K562 (cell line): ENCODE measurements at regions not wholly inside any gene's neighbourhood (a gene's known extent, or its start where the extent isn't known, plus 50 kb on each side); places are given as distances from the start of the nearest gene placed in this dataset.

Source experiments
- ATAC-seq: fragments of 200-7000 bp; cut with Tn5 transposase; 3 replicates; pipeline ENCODE4 v1.9.1; 2020; ENCODE audit warnings: moderate library complexity
- BruUV-seq: library from RNA; stranded (reverse); fragments of 400-500 nt; replicated peaks from 2 replicates; lab custom pipeline; 2021; lab: Mats Ljungman, UMichigan
- CTCF ChIA-PET: fragments of 300-600 bp; formaldehyde crosslinking; extraction: SDS; loops from one replicate; lab custom pipeline; 2021; ENCODE audit warnings: low intra/inter-chr PET ratio; lab: Yijun Ruan, JAX
- POLR2A ChIA-PET: fragments of 300-600, 350-650 bp; sonication (Branson Sonifier 250); formaldehyde crosslinking; extraction: SDS; loops from one replicate; lab custom pipeline; 2021; ENCODE audit warnings: antibody characterized with exemption, inconsistent platforms; lab: Yijun Ruan, JAX
- DNase-seq, 4 experiments: peaks; one replicate each; pipeline versions ENCODE4 v3.0.0 to v3.0.0-alpha.2; 2011 to 2018; ENCODE audit warnings: low spot score in 3 of 4, mixed read lengths in 3 of 4; ENCODE audit errors: extremely low read depth in 1 of 4
- FAIRE-seq: peaks from 2 replicates; lab custom pipeline; 2011; peaks lifted over from hg19 to GRCh38; lab: Jason Lieb, UNC
- H2AFZ ChIP-seq: 2 replicates; pipeline ENCODE4 v1.6.0; 2011; ENCODE audit warnings: low read depth, low read length, control low read depth, inconsistent platforms
- H3K27ac ChIP-seq: fragments of 200-600 bp; 3 replicates; pipeline ENCODE4 v1.8.0; 2011; ENCODE audit warnings: low read depth, mild to moderate bottlenecking, control low read depth, inconsistent platforms, low read length, moderate library complexity, mixed read lengths; ENCODE audit errors: extremely low read depth
- H3K27me3 ChIP-seq, 2 experiments: fragments of 300-600 bp in 1 of 2; 2 replicates in 1 of 2; 3 replicates in 1 of 2; pipeline versions ENCODE4 v1.6.0 to v1.8.0; 2011; ENCODE audit warnings: inconsistent platforms in 2 of 2, low read length in 2 of 2, mild to moderate bottlenecking in 1 of 2, mixed read lengths in 1 of 2, moderate library complexity in 1 of 2; ENCODE audit not compliant: control insufficient read depth in 2 of 2, insufficient read depth in 2 of 2
- H3K36me3 ChIP-seq: fragments of 300-600 bp; 3 replicates; pipeline ENCODE4 v1.8.0; 2011; ENCODE audit warnings: mild to moderate bottlenecking, low read length, inconsistent platforms; ENCODE audit not compliant: control insufficient read depth, insufficient read depth
- H3K4me1 ChIP-seq, 2 experiments: fragments of 200-600 bp in 1 of 2; replicated peaks in 1 of 2; 2 replicates in 1 of 2; 3 replicates in 1 of 2; pipeline versions ENCODE4 v1.5.1 to v1.8.0; 2011; ENCODE audit warnings: inconsistent platforms in 2 of 2, low read length in 2 of 2, mild to moderate bottlenecking in 1 of 2, mixed read lengths in 1 of 2, moderate library complexity in 1 of 2; ENCODE audit not compliant: control insufficient read depth in 2 of 2, insufficient read depth in 2 of 2
- H3K4me2 ChIP-seq: 2 replicates; pipeline ENCODE4 v1.6.1; 2011; ENCODE audit warnings: low read length, control low read depth, inconsistent platforms, mixed read lengths; ENCODE audit not compliant: insufficient read depth
- H3K4me3 ChIP-seq: fragments of 200-600 bp; sonication (generic), shearing (Covaris generic); 2 replicates; pipeline ENCODE4 v1.5.1; 2016; ENCODE audit warnings: control low read depth, inconsistent platforms
- H3K79me2 ChIP-seq: fragments of 200-600 bp; 3 replicates; pipeline ENCODE4 v1.8.0; 2011; ENCODE audit warnings: low read length, inconsistent platforms; ENCODE audit not compliant: control insufficient read depth, insufficient read depth
- H3K9ac ChIP-seq, 2 experiments: 2 replicates each; pipeline versions ENCODE4 v1.6.0 to v1.6.1; 2011; ENCODE audit warnings: low read depth in 2 of 2, low read length in 2 of 2, control low read depth in 1 of 2, inconsistent platforms in 1 of 2, mild to moderate bottlenecking in 1 of 2, mixed read lengths in 1 of 2; ENCODE audit not compliant: insufficient read depth in 1 of 2
- H3K9me1 ChIP-seq: one replicate; pipeline ENCODE4 v1.6.0; 2011; ENCODE audit warnings: inconsistent platforms, mild to moderate bottlenecking, low read length, moderate library complexity; ENCODE audit not compliant: control insufficient read depth, insufficient read depth
- H3K9me3 ChIP-seq: replicated peaks from 2 replicates; pipeline ENCODE4 v1.5.1; 2011; ENCODE audit warnings: low read depth, low read length, inconsistent platforms; ENCODE audit not compliant: control insufficient read depth, insufficient read depth
- H4K20me1 ChIP-seq: replicated peaks from 2 replicates; pipeline ENCODE4 v1.6.1; 2011; ENCODE audit warnings: low read length, inconsistent platforms, mixed read lengths; ENCODE audit not compliant: control insufficient read depth, insufficient read depth
- BRD4 ChIP-seq: fragments of 200-600 bp; sonication (generic); IDR thresholded peaks from 2 replicates; pipeline ENCODE4 v1.6.1; 2017; ENCODE audit warnings: inconsistent platforms
- CAMTA2 ChIP-seq: fragments of 250-450 bp; sonication (Bioruptor Pico); conservative IDR thresholded peaks from 2 replicates; pipeline ENCODE4 v1.5.1; 2022
- DEAF1 ChIP-seq: fragments of 450-650 bp; formaldehyde crosslinking; IDR thresholded peaks from 2 replicates; pipeline ENCODE4 v1.4.0; 2020; ENCODE audit warnings: mild to moderate bottlenecking, moderate library complexity
- FIP1L1 ChIP-seq: fragments of 200-400 bp; formaldehyde crosslinking; IDR thresholded peaks from 2 replicates; pipeline ENCODE4 v1.6.1; 2018; ENCODE audit warnings: mild to moderate bottlenecking, low read depth, low read length; ENCODE audit not compliant: poor library complexity, severe bottlenecking
- FOXK1 ChIP-seq: sonication (generic); formaldehyde crosslinking; IDR thresholded peaks from 2 replicates; pipeline ENCODE4 v1.8.0; 2022; ENCODE audit warnings: missing genetic modification reagents, mild to moderate bottlenecking, borderline replicate concordance
- MAZ ChIP-seq, 2 experiments: fragments of 450-650 bp in 1 of 2; sonication (generic) in 1 of 2; formaldehyde crosslinking; IDR thresholded peaks in 1 of 2; conservative IDR thresholded peaks in 1 of 2; 2 replicates each; pipeline versions ENCODE4 v1.4.0 to v1.5.0; 2020; ENCODE audit warnings: mild to moderate bottlenecking in 1 of 2, missing genetic modification reagents in 1 of 2
- MYNN ChIP-seq, 2 experiments: sonication (generic); formaldehyde crosslinking in 1 of 2; IDR thresholded peaks; 2 replicates each; pipeline versions ENCODE4 v1.5.0 to v1.6.1; 2016 to 2020; ENCODE audit warnings: antibody characterized with exemption in 1 of 2, missing genetic modification reagents in 1 of 2
- NFIC ChIP-seq: fragments of 450-650 bp; IDR thresholded peaks from 2 replicates; pipeline ENCODE4 v1.6.1; 2017; ENCODE audit warnings: mild to moderate bottlenecking, inconsistent platforms
- SLC30A9 ChIP-seq: fragments of 250-450 bp; sonication (Bioruptor Pico); IDR thresholded peaks from 2 replicates; pipeline ENCODE4 v1.8.0; 2022; ENCODE audit warnings: mild to moderate bottlenecking, moderate library complexity
- SMAD2 ChIP-seq: fragments of 150-350 bp; IDR thresholded peaks from 2 replicates; pipeline ENCODE4 v1.6.1; 2014; ENCODE audit warnings: low read depth, mild to moderate bottlenecking, low read length
- ZNF217 ChIP-seq: sonication (generic); formaldehyde crosslinking; IDR thresholded peaks from 2 replicates; pipeline ENCODE4 v1.8.0; 2022; ENCODE audit warnings: mild to moderate bottlenecking, missing genetic modification reagents
- ZNF696 ChIP-seq: fragments of 250-450 bp; sonication (Bioruptor Pico); conservative IDR thresholded peaks from 2 replicates; pipeline ENCODE4 v1.4.0; 2020; ENCODE audit warnings: mild to moderate bottlenecking, moderate library complexity
- ZNF778 ChIP-seq: fragments of 450-650 bp; formaldehyde crosslinking; IDR thresholded peaks from 2 replicates; pipeline ENCODE4 v1.4.0; 2020; ENCODE audit warnings: mild to moderate bottlenecking, moderate library complexity
- WGBS: fragments of 100-300 bp; shearing (Covaris generic); methylation state at CpG from one replicate; pipeline ENCODE4 v1.1.6; 2016; ENCODE audit warnings: low coverage, mixed read lengths; ENCODE audit not compliant: insufficient coverage; ENCODE audit errors: missing lambda C conversion rate; 5-methylcytosine and 5-hydroxymethylcytosine counted together
- in situ Hi-C: fragments of 300-500 bp; cut with MboI; formaldehyde crosslinking; loops from 4 replicates; pipeline ENCODE4 v1.15.0; 2018; ENCODE audit warnings: inconsistent platforms, mixed read lengths
- intact Hi-C: fragments of 100-400 bp; cut with micrococcal nuclease; formaldehyde crosslinking; loops from 2 replicates; pipeline ENCODE4 v1.14.2; 2022
- TF ChIP-seq, protein P1 (sequence below), 2 experiments: IDR thresholded peaks; 2 replicates each; pipeline ENCODE4 v1.6.1; 2012; ENCODE audit warnings: improper control_type of control experiment in 2 of 2, low read depth in 2 of 2, low read length in 2 of 2, borderline replicate concordance in 1 of 2
- TF ChIP-seq, protein P2 (sequence below): fragments of 200-400 bp; formaldehyde crosslinking; IDR thresholded peaks from 2 replicates; pipeline ENCODE4 v1.6.1; 2017; ENCODE audit warnings: mild to moderate bottlenecking, low read depth, low read length, moderate library complexity

DNA sequence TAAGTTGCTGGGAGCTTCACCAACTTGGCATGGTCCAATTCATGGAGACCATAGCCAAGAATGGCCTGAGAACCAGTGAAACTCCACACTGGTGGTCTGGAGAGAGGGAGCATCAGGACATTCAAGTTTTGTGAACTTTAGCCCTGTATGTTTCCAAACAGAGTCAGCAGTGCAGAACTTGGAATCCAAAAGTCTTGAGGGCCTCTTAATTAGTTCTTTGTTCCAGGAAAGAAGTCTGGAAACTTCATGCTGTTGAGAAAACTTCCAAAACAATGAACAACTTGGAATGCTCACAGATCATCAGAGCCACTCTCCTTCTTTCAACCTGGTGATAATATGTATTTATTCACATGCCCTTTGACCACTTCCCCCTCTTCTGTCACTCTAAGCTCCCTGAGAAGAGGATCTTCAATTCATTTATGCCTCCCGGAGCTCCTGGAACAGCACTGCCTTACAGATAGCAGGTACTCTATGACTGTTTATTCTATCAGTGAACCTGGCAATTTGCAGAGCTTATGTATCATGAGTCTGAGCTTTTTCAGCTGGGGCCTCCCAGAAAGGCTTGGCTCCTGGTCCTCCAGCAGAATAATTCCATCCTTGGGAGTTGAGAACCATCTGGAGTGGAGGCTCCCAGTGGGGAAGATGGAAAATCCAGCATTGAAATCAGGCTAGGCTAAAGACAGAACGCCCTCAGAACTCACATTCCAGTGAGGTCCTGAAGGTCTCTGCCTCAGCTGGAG is 191.4 kb downstream of the KTN1 start:
- BruUV-seq: no TSS peak
- DNase-seq: no peak
- no peaks in the 10 kb centered on the region for H3K4me1 ChIP-seq
- ChIA-PET CTCF (no interaction called here), POLR2A (interaction anchor here (0.9 kb wide), 1 partner anchor 23 kb away, joined by 4 read pairs; no protein-coding TSS in a partner anchor)
- H2AFZ ChIP-seq: no peak overlapping the region
- no peaks in the 10 kb centered on the region for H4K20me1 ChIP-seq
- H3K4me3 ChIP-seq: no peak overlapping the region
- no peaks in the 10 kb centered on the region for H3K9me1 ChIP-seq
- H3K79me2 ChIP-seq: no peaks in the 10 kb centered on the region
- intact Hi-C loops (no loop called here), in situ Hi-C loops (no loop called here)
- peaks cover 0 to 3% of the 10 kb centered on the region in 2 experiments; a peak in 2 of 5 replicates for H3K27me3 ChIP-seq
- no peak for FAIRE-seq
- TF ChIP-seq, protein P1, sequence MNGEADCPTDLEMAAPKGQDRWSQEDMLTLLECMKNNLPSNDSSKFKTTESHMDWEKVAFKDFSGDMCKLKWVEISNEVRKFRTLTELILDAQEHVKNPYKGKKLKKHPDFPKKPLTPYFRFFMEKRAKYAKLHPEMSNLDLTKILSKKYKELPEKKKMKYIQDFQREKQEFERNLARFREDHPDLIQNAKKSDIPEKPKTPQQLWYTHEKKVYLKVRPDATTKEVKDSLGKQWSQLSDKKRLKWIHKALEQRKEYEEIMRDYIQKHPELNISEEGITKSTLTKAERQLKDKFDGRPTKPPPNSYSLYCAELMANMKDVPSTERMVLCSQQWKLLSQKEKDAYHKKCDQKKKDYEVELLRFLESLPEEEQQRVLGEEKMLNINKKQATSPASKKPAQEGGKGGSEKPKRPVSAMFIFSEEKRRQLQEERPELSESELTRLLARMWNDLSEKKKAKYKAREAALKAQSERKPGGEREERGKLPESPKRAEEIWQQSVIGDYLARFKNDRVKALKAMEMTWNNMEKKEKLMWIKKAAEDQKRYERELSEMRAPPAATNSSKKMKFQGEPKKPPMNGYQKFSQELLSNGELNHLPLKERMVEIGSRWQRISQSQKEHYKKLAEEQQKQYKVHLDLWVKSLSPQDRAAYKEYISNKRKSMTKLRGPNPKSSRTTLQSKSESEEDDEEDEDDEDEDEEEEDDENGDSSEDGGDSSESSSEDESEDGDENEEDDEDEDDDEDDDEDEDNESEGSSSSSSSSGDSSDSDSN (IDR thresholded peaks at IDR 0.05; ENCODE audit: borderline replicate concordance in 1 of 2, low read depth in 2 of 2, low read length in 2 of 2): no peak
- TF ChIP-seq ZNF217 (CRISPR knock-in tag) (no peak), FIP1L1 (no peak), MYNN (IDR thresholded peaks at IDR 0.05) (no peak), MYNN (CRISPR knock-in tag; IDR thresholded peaks at IDR 0.05) (no peak), SMAD2 (no peak), BRD4 (no peak), DEAF1 (CRISPR knock-in tag) (no peak), FOXK1 (CRISPR knock-in tag) (no peak), ZNF778 (CRISPR knock-in tag) (no peak), SLC30A9 (CRISPR knock-in tag) (no peak), MAZ (CRISPR knock-in tag; conservative IDR thresholded peaks at IDR 0.05 in 1 of 2, IDR thresholded peaks at IDR 0.05 in 1 of 2) (no peak), ZNF696 (CRISPR knock-in tag) (no peak), NFIC (no peak), CAMTA2 (CRISPR knock-in tag) (no peak)
- TF ChIP-seq, protein P2, sequence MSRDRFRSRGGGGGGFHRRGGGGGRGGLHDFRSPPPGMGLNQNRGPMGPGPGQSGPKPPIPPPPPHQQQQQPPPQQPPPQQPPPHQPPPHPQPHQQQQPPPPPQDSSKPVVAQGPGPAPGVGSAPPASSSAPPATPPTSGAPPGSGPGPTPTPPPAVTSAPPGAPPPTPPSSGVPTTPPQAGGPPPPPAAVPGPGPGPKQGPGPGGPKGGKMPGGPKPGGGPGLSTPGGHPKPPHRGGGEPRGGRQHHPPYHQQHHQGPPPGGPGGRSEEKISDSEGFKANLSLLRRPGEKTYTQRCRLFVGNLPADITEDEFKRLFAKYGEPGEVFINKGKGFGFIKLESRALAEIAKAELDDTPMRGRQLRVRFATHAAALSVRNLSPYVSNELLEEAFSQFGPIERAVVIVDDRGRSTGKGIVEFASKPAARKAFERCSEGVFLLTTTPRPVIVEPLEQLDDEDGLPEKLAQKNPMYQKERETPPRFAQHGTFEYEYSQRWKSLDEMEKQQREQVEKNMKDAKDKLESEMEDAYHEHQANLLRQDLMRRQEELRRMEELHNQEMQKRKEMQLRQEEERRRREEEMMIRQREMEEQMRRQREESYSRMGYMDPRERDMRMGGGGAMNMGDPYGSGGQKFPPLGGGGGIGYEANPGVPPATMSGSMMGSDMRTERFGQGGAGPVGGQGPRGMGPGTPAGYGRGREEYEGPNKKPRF: no peak
- H3K9ac ChIP-seq: no peak overlapping the region
- 0% methylated on average over 2 of the region's 2 CpGs for WGBS
- no peak overlapping the region for H3K27ac ChIP-seq
- H3K4me2 ChIP-seq: no peak overlapping the region
- ATAC-seq: no peak
- no peaks in the 10 kb centered on the region for H3K36me3 ChIP-seq
- H3K9me3 ChIP-seq: no peaks in the 10 kb centered on the region
